Liver (tissue), 3 donors: ENCODE measurements at regions not wholly inside any gene's neighbourhood (a gene's known extent, or its start where the extent isn't known, plus 50 kb on each side); places are given as distances from the start of the nearest gene placed in this dataset.

Source experiments
- FOXA1 ChIP-seq: IDR thresholded peaks from 2 replicates; pipeline ENCODE4 v1.6.1; 2016; ENCODE audit warnings: antibody characterized with exemption
- FOXA2 ChIP-seq: IDR thresholded peaks from 2 replicates; pipeline ENCODE4 v1.6.1; 2016; ENCODE audit warnings: antibody characterized with exemption
- GABPA ChIP-seq, 2 donors: IDR thresholded peaks in 1 of 2; conservative IDR thresholded peaks in 1 of 2; 2 replicates each; pipeline ENCODE4 v1.6.1; 2016; ENCODE audit warnings: antibody characterized with exemption in 2 of 2, mild to moderate bottlenecking in 1 of 2, moderate library complexity in 1 of 2
- HNF4A ChIP-seq, 2 donors: conservative IDR thresholded peaks; 2 replicates each; pipeline ENCODE4 v1.6.1; 2016; ENCODE audit warnings: antibody characterized with exemption in 2 of 2, mild to moderate bottlenecking in 2 of 2
- JUND ChIP-seq, 2 donors: IDR thresholded peaks; 2 replicates each; pipeline ENCODE4 v1.6.1; 2016; ENCODE audit warnings: antibody characterized with exemption in 2 of 2
- RAD21 ChIP-seq, 2 donors: IDR thresholded peaks; 2 replicates each; pipeline ENCODE4 v1.6.1; 2016; ENCODE audit warnings: antibody characterized with exemption in 2 of 2, mild to moderate bottlenecking in 2 of 2
- RXRA ChIP-seq, 2 donors: IDR thresholded peaks; 2 replicates each; pipeline ENCODE4 v1.6.1; 2017 to 2018; ENCODE audit warnings: antibody characterized with exemption in 2 of 2, mild to moderate bottlenecking in 1 of 2
- SP1 ChIP-seq: IDR thresholded peaks from 2 replicates; pipeline ENCODE4 v1.6.1; 2018; ENCODE audit warnings: antibody characterized with exemption, mild to moderate bottlenecking
- TAF1 ChIP-seq: conservative IDR thresholded peaks from 2 replicates; pipeline ENCODE4 v1.6.1; 2016; ENCODE audit warnings: antibody characterized with exemption, mild to moderate bottlenecking
- YY1 ChIP-seq: IDR thresholded peaks from 2 replicates; pipeline ENCODE4 v1.6.1; 2016; ENCODE audit warnings: antibody characterized with exemption, mild to moderate bottlenecking
- TF ChIP-seq, protein P1 (sequence below): IDR thresholded peaks from 2 replicates; pipeline ENCODE4 v1.6.1; 2016; ENCODE audit warnings: antibody characterized with exemption
- TF ChIP-seq, protein P2 (sequence below): fragments of 150-350 bp; IDR thresholded peaks from 2 replicates; pipeline ENCODE4 v1.5.1; 2017; ENCODE audit warnings: improper control_type of control experiment, low read depth, low read length; ENCODE audit not compliant: missing input control
- donor health status: healthy.
- donor health status: healthy.

- TF ChIP-seq, protein P1, sequence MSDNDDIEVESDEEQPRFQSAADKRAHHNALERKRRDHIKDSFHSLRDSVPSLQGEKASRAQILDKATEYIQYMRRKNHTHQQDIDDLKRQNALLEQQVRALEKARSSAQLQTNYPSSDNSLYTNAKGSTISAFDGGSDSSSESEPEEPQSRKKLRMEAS, result no peak
- TF ChIP-seq, protein P2, sequence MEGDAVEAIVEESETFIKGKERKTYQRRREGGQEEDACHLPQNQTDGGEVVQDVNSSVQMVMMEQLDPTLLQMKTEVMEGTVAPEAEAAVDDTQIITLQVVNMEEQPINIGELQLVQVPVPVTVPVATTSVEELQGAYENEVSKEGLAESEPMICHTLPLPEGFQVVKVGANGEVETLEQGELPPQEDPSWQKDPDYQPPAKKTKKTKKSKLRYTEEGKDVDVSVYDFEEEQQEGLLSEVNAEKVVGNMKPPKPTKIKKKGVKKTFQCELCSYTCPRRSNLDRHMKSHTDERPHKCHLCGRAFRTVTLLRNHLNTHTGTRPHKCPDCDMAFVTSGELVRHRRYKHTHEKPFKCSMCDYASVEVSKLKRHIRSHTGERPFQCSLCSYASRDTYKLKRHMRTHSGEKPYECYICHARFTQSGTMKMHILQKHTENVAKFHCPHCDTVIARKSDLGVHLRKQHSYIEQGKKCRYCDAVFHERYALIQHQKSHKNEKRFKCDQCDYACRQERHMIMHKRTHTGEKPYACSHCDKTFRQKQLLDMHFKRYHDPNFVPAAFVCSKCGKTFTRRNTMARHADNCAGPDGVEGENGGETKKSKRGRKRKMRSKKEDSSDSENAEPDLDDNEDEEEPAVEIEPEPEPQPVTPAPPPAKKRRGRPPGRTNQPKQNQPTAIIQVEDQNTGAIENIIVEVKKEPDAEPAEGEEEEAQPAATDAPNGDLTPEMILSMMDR, result no peak
- TF ChIP-seq FOXA1 (no peak), YY1 (no peak), RXRA (IDR thresholded peaks at IDR 0.05) (no peak), GABPA (IDR thresholded peaks at IDR 0.05 in 1 of 2, conservative IDR thresholded peaks at IDR 0.05 in 1 of 2) (no peak), TAF1 (no peak), JUND (IDR thresholded peaks at IDR 0.05) (no peak), RAD21 (IDR thresholded peaks at IDR 0.05) (no peak), HNF4A (conservative IDR thresholded peaks at IDR 0.05) (no peak), SP1 (no peak), FOXA2 (no peak)
Observed at GRCh38 chr5:94040591-94041148, 299.3 kb upstream of the POU5F2 start.
